B cell (primary cell): ENCODE measurements at regions not wholly inside any gene's neighbourhood (a gene's known extent, or its start where the extent isn't known, plus 50 kb on each side); places are given as distances from the start of the nearest gene placed in this dataset.

Experiments
- ATAC-seq: fragments of 200-7000 bp; cut with Tn5 transposase; one replicate; pipeline ENCODE4 v1.10.0; 2021; ENCODE audit warnings: low read depth, mild to moderate bottlenecking, moderate number of reproducible peaks, moderate library complexity
- CTCF ChIA-PET: fragments of 350-600 bp; sonication (Branson Sonifier 250); formaldehyde crosslinking; loops from one replicate; lab custom pipeline; 2021; ENCODE audit warnings: antibody characterized with exemption, inconsistent platforms; lab: Charles Lee
- POLR2A ChIA-PET: fragments of 350-600 bp; sonication (Branson Sonifier 250); formaldehyde crosslinking; loops from one replicate; lab custom pipeline; 2021; ENCODE audit warnings: antibody characterized with exemption; lab: Charles Lee
- DNase-seq: peaks from one replicate; pipeline ENCODE4 v3.0.0; 2013
- H2AFZ ChIP-seq: 2 replicates; pipeline ENCODE4 v1.6.1; 2012; ENCODE audit warnings: mild to moderate bottlenecking, low read depth, low read length; ENCODE audit not compliant: insufficient read depth, poor library complexity, severe bottlenecking
- H3K27ac ChIP-seq, 2 donors: 1 replicate in 1 of 2; 2 replicates in 1 of 2; pipeline ENCODE4 v1.5.1; 2012 to 2013; ENCODE audit warnings: low read length in 2 of 2, mild to moderate bottlenecking in 2 of 2, moderate library complexity in 1 of 2
- H3K27me3 ChIP-seq, 4 experiments: fragments of 200-600 bp in 1 of 4; sonication (generic) in 1 of 4; replicated peaks in 1 of 4; 1 replicate in 2 of 4; 2 replicates in 2 of 4; pipeline versions ENCODE4 v1.6.1 to v1.7.0; 2013 to 2016; ENCODE audit warnings: low read length in 3 of 4, mild to moderate bottlenecking in 2 of 4, mixed read lengths in 1 of 4, moderate library complexity in 1 of 4; ENCODE audit not compliant: insufficient read depth in 4 of 4, control insufficient read depth in 3 of 4; ENCODE audit errors: control extremely low read depth in 1 of 4
- H3K36me3 ChIP-seq, 2 experiments: replicated peaks in 1 of 2; 1 replicate in 1 of 2; 2 replicates in 1 of 2; pipeline versions ENCODE4 v1.6.1 to v1.7.1; 2013; ENCODE audit warnings: low read length in 1 of 2; ENCODE audit not compliant: insufficient read depth in 2 of 2, control insufficient read depth in 1 of 2; ENCODE audit errors: control extremely low read depth in 1 of 2, extremely low read depth in 1 of 2
- H3K4me1 ChIP-seq, 2 donors: fragments of 200-600 bp in 1 of 2; sonication (generic) in 1 of 2; 1 replicate in 1 of 2; 2 replicates in 1 of 2; pipeline versions ENCODE4 v1.5.1 to v1.6.1; 2013 to 2017; ENCODE audit warnings: low read length in 2 of 2; ENCODE audit not compliant: control insufficient read depth in 2 of 2, insufficient read depth in 2 of 2
- H3K4me2 ChIP-seq: replicated peaks from 2 replicates; pipeline ENCODE3; 2012; ENCODE audit warnings: mild to moderate bottlenecking, low read depth, low read length; ENCODE audit not compliant: poor library complexity, severe bottlenecking
- H3K4me3 ChIP-seq, 5 experiments: fragments of 200-600 bp in 1 of 5; sonication (generic) in 1 of 5; 1 replicate in 3 of 5; 2 replicates in 2 of 5; pipeline versions ENCODE4 v1.5.1 to v1.7.0; 2011 to 2016; ENCODE audit warnings: low read length in 4 of 5, mild to moderate bottlenecking in 4 of 5, low read depth in 2 of 5, control low read depth in 1 of 5, moderate library complexity in 1 of 5; ENCODE audit not compliant: insufficient read depth in 1 of 5; ENCODE audit errors: control extremely low read depth in 1 of 5, extremely low read depth in 1 of 5
- H3K79me2 ChIP-seq: fragments of 200-600 bp; sonication (generic); one replicate; pipeline ENCODE4 v1.6.0; 2016; ENCODE audit warnings: low read length; ENCODE audit not compliant: control insufficient read depth, insufficient read depth
- H3K9ac ChIP-seq: fragments of 200-600 bp; sonication (generic); 2 replicates; pipeline ENCODE4 v1.6.1; 2017; ENCODE audit warnings: mild to moderate bottlenecking, low read length, moderate library complexity
- H3K9me3 ChIP-seq, 3 donors: one replicate each; pipeline versions ENCODE4 v1.6.1 to v1.7.1; 2013; ENCODE audit warnings: low read length in 2 of 3; ENCODE audit not compliant: control insufficient read depth in 2 of 3, insufficient read depth in 1 of 3; ENCODE audit errors: control extremely low read depth in 1 of 3
- H4K20me1 ChIP-seq: 2 replicates; pipeline ENCODE4 v1.6.0; 2012; ENCODE audit warnings: mild to moderate bottlenecking, low read length; ENCODE audit not compliant: insufficient read depth, control insufficient read depth, poor library complexity, severe bottlenecking
- H3K27ac Mint-ChIP-seq: one replicate; pipeline ENCODE4 v1.8.0; 2021; ENCODE audit warnings: mixed read lengths
- H3K27me3 Mint-ChIP-seq: one replicate; pipeline ENCODE4 v1.8.0; 2021; ENCODE audit warnings: mixed read lengths
- H3K4me1 Mint-ChIP-seq: one replicate; pipeline ENCODE4 v1.8.0; 2021; ENCODE audit warnings: mixed read lengths
- H3K4me3 Mint-ChIP-seq: one replicate; pipeline ENCODE4 v1.8.0; 2021; ENCODE audit warnings: mixed read lengths
- H3K9me3 Mint-ChIP-seq: one replicate; pipeline ENCODE4 v1.8.0; 2022; ENCODE audit warnings: mixed read lengths; ENCODE audit not compliant: insufficient read depth
- EZH2 ChIP-seq: IDR thresholded peaks from 2 replicates; pipeline ENCODE4 v1.6.1; 2012; ENCODE audit warnings: borderline replicate concordance, low read depth, mild to moderate bottlenecking, moderate library complexity, low read length; ENCODE audit not compliant: insufficient read depth, poor library complexity, severe bottlenecking
- WGBS: methylation state at CpG from one replicate; pipeline ENCODE4 v1.1.5; 2013; ENCODE audit warnings: missing lambda C conversion rate; ENCODE audit not compliant: insufficient coverage; 5-methylcytosine and 5-hydroxymethylcytosine counted together
- intact Hi-C: fragments of 100-400 bp; cut with micrococcal nuclease; formaldehyde crosslinking; loops from one replicate; pipeline ENCODE4 v1.10.0; 2022
- TF ChIP-seq, protein P1 (sequence below): fragments of 200-600 bp; IDR thresholded peaks from one replicate; pipeline ENCODE4 v1.8.0; 2022; ENCODE audit warnings: antibody characterized with exemption, mild to moderate bottlenecking

DNA sequence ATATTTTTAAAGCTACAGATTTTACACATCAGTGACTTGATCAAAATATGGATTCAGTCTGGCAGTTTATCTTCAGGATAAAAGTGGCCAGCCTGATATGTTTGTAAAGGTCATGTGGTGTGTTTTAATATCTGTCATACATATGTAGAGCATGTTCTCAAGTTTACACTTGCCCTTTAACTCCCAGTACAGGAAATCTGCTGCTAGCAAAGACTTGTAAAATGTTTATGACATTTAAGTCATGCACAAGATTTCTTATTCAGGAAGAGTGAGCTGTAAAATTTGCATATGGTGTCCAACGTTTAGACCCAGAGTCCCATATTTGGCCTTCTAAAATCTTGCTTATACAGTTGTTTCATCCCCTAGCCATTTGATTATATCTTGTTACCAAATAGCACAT lies 197.5 kb upstream of the FLRT2 start:
- no peak overlapping the region for H3K9ac ChIP-seq
- DNase-seq = no peak
- Mint-ChIP-seq H3K4me3 (no peak overlapping the region), H3K27me3 (no peaks in the 10 kb centered on the region), H3K4me1 (no peaks in the 10 kb centered on the region), H3K27ac (no peak overlapping the region), H3K9me3 (peaks cover 3% of the 10 kb centered on the region)
- H3K4me1 ChIP-seq = no peaks in the 10 kb centered on the region
- no peak overlapping the region for H2AFZ ChIP-seq
- no peak overlapping the region for H3K4me3 ChIP-seq
- POLR2A ChIA-PET = no interaction called here
- CTCF ChIA-PET = no interaction called here
- TF ChIP-seq, protein P1, sequence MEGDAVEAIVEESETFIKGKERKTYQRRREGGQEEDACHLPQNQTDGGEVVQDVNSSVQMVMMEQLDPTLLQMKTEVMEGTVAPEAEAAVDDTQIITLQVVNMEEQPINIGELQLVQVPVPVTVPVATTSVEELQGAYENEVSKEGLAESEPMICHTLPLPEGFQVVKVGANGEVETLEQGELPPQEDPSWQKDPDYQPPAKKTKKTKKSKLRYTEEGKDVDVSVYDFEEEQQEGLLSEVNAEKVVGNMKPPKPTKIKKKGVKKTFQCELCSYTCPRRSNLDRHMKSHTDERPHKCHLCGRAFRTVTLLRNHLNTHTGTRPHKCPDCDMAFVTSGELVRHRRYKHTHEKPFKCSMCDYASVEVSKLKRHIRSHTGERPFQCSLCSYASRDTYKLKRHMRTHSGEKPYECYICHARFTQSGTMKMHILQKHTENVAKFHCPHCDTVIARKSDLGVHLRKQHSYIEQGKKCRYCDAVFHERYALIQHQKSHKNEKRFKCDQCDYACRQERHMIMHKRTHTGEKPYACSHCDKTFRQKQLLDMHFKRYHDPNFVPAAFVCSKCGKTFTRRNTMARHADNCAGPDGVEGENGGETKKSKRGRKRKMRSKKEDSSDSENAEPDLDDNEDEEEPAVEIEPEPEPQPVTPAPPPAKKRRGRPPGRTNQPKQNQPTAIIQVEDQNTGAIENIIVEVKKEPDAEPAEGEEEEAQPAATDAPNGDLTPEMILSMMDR = no peak
- TF ChIP-seq EZH2 = no peak
- H3K4me2 ChIP-seq = no peak overlapping the region
- no peaks in the 10 kb centered on the region for H3K79me2 ChIP-seq
- WGBS = no CpG with 5 or more reads among the region's 1 CpG
- no peaks in the 10 kb centered on the region for H3K36me3 ChIP-seq
- no peak overlapping the region for H3K27ac ChIP-seq
- H4K20me1 ChIP-seq = no peaks in the 10 kb centered on the region
- no peaks in the 10 kb centered on the region for H3K9me3 ChIP-seq
- intact Hi-C loops = no loop called here
- H3K27me3 ChIP-seq = no peaks in the 10 kb centered on the region
- ATAC-seq = no peak

DNA sequence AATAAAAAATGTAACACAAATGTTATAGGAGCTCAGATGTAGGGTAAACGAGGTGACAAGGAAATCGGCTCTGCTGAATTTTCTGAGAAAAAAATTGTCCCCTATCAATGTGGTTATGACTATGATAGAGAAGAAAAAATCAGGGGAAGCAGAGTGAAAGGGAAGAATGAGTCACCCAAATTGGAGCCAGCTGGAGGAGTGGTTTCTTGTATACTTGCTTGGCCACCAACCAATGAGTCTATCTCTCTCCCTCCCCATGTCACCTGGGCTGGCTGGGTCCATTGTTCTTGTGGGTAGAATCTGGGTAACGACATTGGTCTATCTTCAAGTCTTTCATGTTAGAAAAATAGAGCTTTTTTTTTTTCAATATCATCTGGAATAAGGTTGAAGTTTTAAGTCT lies 196.6 kb upstream of the FLRT2 start:
- Histone ChIP-seq H3K27ac (no peak overlapping the region), H3K4me3 (no peak overlapping the region), H3K36me3 (no peaks in the 10 kb centered on the region), H4K20me1 (no peaks in the 10 kb centered on the region), H3K27me3 (no peaks in the 10 kb centered on the region), H3K4me2 (no peak overlapping the region), H2AFZ (no peak overlapping the region), H3K9ac (no peak overlapping the region), H3K4me1 (no peaks in the 10 kb centered on the region), H3K79me2 (no peaks in the 10 kb centered on the region), H3K9me3 (no peaks in the 10 kb centered on the region)
- ChIA-PET CTCF (no interaction called here), POLR2A (no interaction called here)
- H3K4me1 Mint-ChIP-seq = no peaks in the 10 kb centered on the region
- no peaks in the 10 kb centered on the region for H3K27me3 Mint-ChIP-seq
- H3K9me3 Mint-ChIP-seq = peaks cover 3% of the 10 kb centered on the region
- ATAC-seq (no peak), DNase-seq (no peak)
- TF ChIP-seq, protein P1 = no peak
- TF ChIP-seq EZH2 = no peak
- no peak overlapping the region for H3K4me3 Mint-ChIP-seq
- intact Hi-C loops = no loop called here
- H3K27ac Mint-ChIP-seq = no peak overlapping the region
- 100% methylated on average over 2 of the region's 3 CpGs for WGBS
